ENCODE measurements at regions not wholly inside any gene's neighbourhood (a gene's known extent, or its start where the extent isn't known, plus 50 kb on each side); places are given as distances from the start of the nearest gene placed in this dataset.

GRCh38 chr6:167662075-167662880, 164.4 kb upstream of the AFDN start:
- Histone ChIP-seq H3K9ac (ENCODE audit: low read depth, low read length) (no peak overlapping the region), H3K27ac (ENCODE audit: low read depth, low read length) (no peak overlapping the region), H3K27me3 (ENCODE audit: control insufficient read depth, insufficient read depth, low read length) (no peaks in the 10 kb centered on the region), H3K4me1 (ENCODE audit: control insufficient read depth, insufficient read depth, low read length) (no peaks in the 10 kb centered on the region; the same call in 1 of the 2 replicates), H3K4me3 (ENCODE audit: low read depth, low read length) (no peak overlapping the region), H3K9me3 (ENCODE audit: control insufficient read depth, insufficient read depth, low read length) (no peaks in the 10 kb centered on the region), H3K36me3 (ENCODE audit: control insufficient read depth, insufficient read depth, low read length) (no peaks in the 10 kb centered on the region)

DNA sequence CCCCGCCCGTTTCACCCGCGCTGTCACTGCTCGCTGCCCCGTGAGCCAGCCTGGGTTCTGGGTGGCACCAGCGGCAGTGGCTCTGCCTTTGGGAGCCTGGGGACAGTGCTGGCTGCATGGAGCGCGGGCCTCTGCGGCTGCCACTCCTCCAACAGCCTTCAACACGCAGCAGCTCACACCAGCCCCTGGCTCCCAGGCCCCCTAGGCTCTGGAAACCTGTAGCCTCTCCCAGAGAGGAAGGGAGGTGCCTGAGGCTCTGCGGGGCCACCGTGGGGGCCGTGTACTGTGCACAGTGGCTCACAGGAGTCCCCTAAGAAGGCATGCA, 163.9 kb upstream of the AFDN start:
- Histone ChIP-seq H3K27ac (ENCODE audit: low read depth, low read length) (no peak overlapping the region), H3K27me3 (ENCODE audit: control insufficient read depth, insufficient read depth, low read length) (no peaks in the 10 kb centered on the region), H3K4me1 (ENCODE audit: control insufficient read depth, insufficient read depth, low read length) (no peaks in the 10 kb centered on the region; the same call in 1 of the 2 replicates), H3K4me3 (ENCODE audit: low read depth, low read length) (no peak overlapping the region), H3K9ac (ENCODE audit: low read depth, low read length) (no peak overlapping the region), H3K9me3 (ENCODE audit: control insufficient read depth, insufficient read depth, low read length) (no peaks in the 10 kb centered on the region), H3K36me3 (ENCODE audit: control insufficient read depth, insufficient read depth, low read length) (no peaks in the 10 kb centered on the region)

DNA sequence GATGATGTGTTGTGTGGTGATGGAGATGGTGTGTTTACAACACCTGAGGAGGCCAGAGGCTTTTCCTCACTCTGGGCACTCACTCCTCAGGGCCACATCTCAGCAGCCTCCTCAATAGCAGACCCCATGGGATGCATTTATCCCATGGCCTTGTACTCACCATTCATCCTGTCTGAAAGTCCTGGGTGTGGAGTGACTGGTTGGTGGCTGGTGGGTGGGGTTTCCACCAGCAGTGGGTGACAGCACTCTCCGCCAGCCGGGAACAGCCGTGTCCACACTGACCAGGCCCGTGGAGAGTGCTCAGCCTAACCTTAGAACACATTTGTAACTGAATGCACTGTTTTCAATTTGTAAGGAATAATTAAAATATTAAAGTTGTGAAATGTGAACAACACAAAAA, 163.4 kb upstream of the AFDN start:
- H3K4me3 ChIP-seq (ENCODE audit: low read depth, low read length): no peak overlapping the region
- H3K4me1 ChIP-seq (ENCODE audit: control insufficient read depth, insufficient read depth, low read length): no peaks in the 10 kb centered on the region; the same call in 1 of the 2 replicates
- no peaks in the 10 kb centered on the region for H3K9me3 ChIP-seq (ENCODE audit: control insufficient read depth, insufficient read depth, low read length)
- H3K36me3 ChIP-seq (ENCODE audit: control insufficient read depth, insufficient read depth, low read length): no peaks in the 10 kb centered on the region
- no peak overlapping the region for H3K27ac ChIP-seq (ENCODE audit: low read depth, low read length)
- H3K27me3 ChIP-seq (ENCODE audit: control insufficient read depth, insufficient read depth, low read length): no peaks in the 10 kb centered on the region
- H3K9ac ChIP-seq (ENCODE audit: low read depth, low read length): no peak overlapping the region

GRCh38 chr6:167663784-167664443, 162.8 kb upstream of the AFDN start:
- Histone ChIP-seq H3K9me3 (ENCODE audit: control insufficient read depth, insufficient read depth, low read length) (no peaks in the 10 kb centered on the region), H3K4me1 (ENCODE audit: control insufficient read depth, insufficient read depth, low read length) (no peaks in the 10 kb centered on the region; the same call in 1 of the 2 replicates), H3K4me3 (ENCODE audit: low read depth, low read length) (no peak overlapping the region), H3K36me3 (ENCODE audit: control insufficient read depth, insufficient read depth, low read length) (no peaks in the 10 kb centered on the region), H3K27me3 (ENCODE audit: control insufficient read depth, insufficient read depth, low read length) (no peaks in the 10 kb centered on the region), H3K9ac (ENCODE audit: low read depth, low read length) (no peak overlapping the region), H3K27ac (ENCODE audit: low read depth, low read length) (no peak overlapping the region)

GRCh38 chr6:167664678-167665660, 161.7 kb upstream of the AFDN start:
- H3K4me3 ChIP-seq (ENCODE audit: low read depth, low read length): no peak overlapping the region
- no peaks in the 10 kb centered on the region for H3K36me3 ChIP-seq (ENCODE audit: control insufficient read depth, insufficient read depth, low read length)
- H3K9ac ChIP-seq (ENCODE audit: low read depth, low read length): no peak overlapping the region
- no peaks in the 10 kb centered on the region for H3K27me3 ChIP-seq (ENCODE audit: control insufficient read depth, insufficient read depth, low read length)
- H3K4me1 ChIP-seq (ENCODE audit: control insufficient read depth, insufficient read depth, low read length): no peaks in the 10 kb centered on the region; the same call in 1 of the 2 replicates
- no peaks in the 10 kb centered on the region for H3K9me3 ChIP-seq (ENCODE audit: control insufficient read depth, insufficient read depth, low read length)
- H3K27ac ChIP-seq (ENCODE audit: low read depth, low read length): no peak overlapping the region

DNA sequence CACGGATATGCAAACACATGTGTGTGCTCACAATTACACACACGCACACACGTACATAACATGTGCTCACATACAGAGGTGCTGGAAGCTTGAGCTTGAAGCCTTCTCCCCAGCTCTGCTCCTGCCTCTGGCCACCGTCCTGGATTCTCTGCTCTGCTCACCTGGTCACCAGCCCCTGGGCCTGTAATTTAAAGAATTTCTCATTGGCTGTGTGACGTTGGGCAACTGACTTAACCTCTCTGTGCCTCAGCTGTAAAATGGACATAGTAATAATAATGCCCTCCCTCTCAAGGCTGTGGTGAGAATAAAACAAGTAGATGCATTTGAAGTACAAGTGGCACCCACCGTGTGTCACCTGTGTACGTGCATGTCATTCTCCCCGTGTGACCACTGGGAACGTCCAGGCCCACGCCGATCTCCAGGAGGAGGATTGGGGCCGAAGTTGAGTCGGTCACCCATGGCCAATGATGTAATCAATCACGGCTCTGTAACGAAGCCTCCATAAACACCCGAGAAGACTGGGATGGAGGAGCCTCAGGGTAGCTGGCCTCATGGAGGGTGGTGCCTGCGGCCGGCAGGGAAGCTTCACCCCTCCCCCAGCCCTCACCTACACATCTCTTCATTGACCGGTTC, 160.9 kb upstream of the AFDN start:
- H3K9me3 ChIP-seq (ENCODE audit: control insufficient read depth, insufficient read depth, low read length): no peaks in the 10 kb centered on the region

GRCh38 chr6:167666571-167667203, 160.0 kb upstream of the AFDN start:
- Histone ChIP-seq H3K27me3 (ENCODE audit: control insufficient read depth, insufficient read depth, low read length) (no peaks in the 10 kb centered on the region), H3K9ac (ENCODE audit: low read depth, low read length) (no peak overlapping the region), H3K27ac (ENCODE audit: low read depth, low read length) (no peak overlapping the region), H3K4me3 (ENCODE audit: low read depth, low read length) (no peak overlapping the region), H3K36me3 (ENCODE audit: control insufficient read depth, insufficient read depth, low read length) (no peaks in the 10 kb centered on the region), H3K4me1 (ENCODE audit: control insufficient read depth, insufficient read depth, low read length) (no peaks in the 10 kb centered on the region; the same call in 1 of the 2 replicates), H3K9me3 (ENCODE audit: control insufficient read depth, insufficient read depth, low read length) (no peaks in the 10 kb centered on the region)

More for the DNA sequence above, 160.9 kb upstream of the AFDN start:
- Histone ChIP-seq H3K27me3 (ENCODE audit: control insufficient read depth, insufficient read depth, low read length) (no peaks in the 10 kb centered on the region), H3K4me1 (ENCODE audit: control insufficient read depth, insufficient read depth, low read length) (no peaks in the 10 kb centered on the region; the same call in 1 of the 2 replicates), H3K27ac (ENCODE audit: low read depth, low read length) (no peak overlapping the region), H3K4me3 (ENCODE audit: low read depth, low read length) (no peak overlapping the region), H3K36me3 (ENCODE audit: control insufficient read depth, insufficient read depth, low read length) (no peaks in the 10 kb centered on the region), H3K9ac (ENCODE audit: low read depth, low read length) (no peak overlapping the region)

DNA sequence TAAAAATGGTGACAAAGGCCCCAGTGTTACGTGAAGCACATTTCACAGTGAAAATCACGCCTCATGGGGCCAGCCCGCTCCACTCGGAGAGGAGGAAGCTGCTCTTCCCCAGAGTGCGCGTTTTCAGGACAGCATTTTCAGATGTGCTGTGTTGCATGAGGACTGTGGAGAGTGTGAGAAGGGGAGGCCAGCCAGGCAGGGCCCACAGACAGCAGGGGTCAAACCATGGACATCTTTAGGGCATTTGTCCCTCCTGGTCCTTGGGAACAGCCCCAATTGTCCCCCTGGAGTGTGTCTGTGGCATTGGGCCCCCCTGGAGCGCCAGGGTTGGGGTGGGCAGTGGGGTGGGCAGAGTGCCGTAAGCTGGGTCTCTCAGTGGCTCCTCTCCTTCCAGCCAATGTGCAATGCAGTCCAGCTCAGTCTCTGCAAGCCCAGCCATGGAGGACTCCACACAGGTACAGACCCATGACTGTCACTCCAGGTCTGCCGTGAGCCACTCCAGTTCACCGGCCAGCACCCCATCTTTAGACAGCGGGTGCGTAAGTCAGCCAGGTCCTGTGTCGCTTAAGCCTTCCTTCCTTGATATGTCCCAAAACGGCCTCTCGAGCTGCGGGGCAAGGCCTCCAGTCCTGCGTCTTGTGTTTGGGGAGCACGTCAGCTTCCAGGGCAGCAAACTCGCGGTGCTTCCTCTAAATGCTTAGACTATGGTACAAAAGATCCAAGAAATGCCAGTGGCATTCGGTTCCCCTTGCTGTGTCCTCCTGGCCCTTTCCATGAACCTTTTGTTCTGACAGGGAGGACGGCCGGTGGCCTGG, 159.3 kb upstream of the AFDN start:
- Histone ChIP-seq H3K4me1 (ENCODE audit: control insufficient read depth, insufficient read depth, low read length) (no peaks in the 10 kb centered on the region; the same call in 1 of the 2 replicates), H3K9me3 (ENCODE audit: control insufficient read depth, insufficient read depth, low read length) (peaks cover 2% of the 10 kb centered on the region; the same call in 1 of the 2 replicates), H3K36me3 (ENCODE audit: control insufficient read depth, insufficient read depth, low read length) (no peaks in the 10 kb centered on the region), H3K4me3 (ENCODE audit: low read depth, low read length) (no peak overlapping the region), H3K27ac (ENCODE audit: low read depth, low read length) (no peak overlapping the region), H3K9ac (ENCODE audit: low read depth, low read length) (no peak overlapping the region), H3K27me3 (ENCODE audit: control insufficient read depth, insufficient read depth, low read length) (no peaks in the 10 kb centered on the region)

- no peaks in the 10 kb centered on the region for H3K36me3 ChIP-seq (ENCODE audit: control insufficient read depth, insufficient read depth, low read length)
- no peaks in the 10 kb centered on the region for H3K27me3 ChIP-seq (ENCODE audit: control insufficient read depth, insufficient read depth, low read length)
- H3K9me3 ChIP-seq (ENCODE audit: control insufficient read depth, insufficient read depth, low read length): peaks cover 2% of the 10 kb centered on the region; the same call in 1 of the 2 replicates
- H3K9ac ChIP-seq (ENCODE audit: low read depth, low read length): no peak overlapping the region
- no peak overlapping the region for H3K4me3 ChIP-seq (ENCODE audit: low read depth, low read length)
- no peak overlapping the region for H3K27ac ChIP-seq (ENCODE audit: low read depth, low read length)
- no peaks in the 10 kb centered on the region; the same call in 1 of the 2 replicates for H3K4me1 ChIP-seq (ENCODE audit: control insufficient read depth, insufficient read depth, low read length)
These were observed 158.5 kb upstream of the AFDN start for GRCh38 chr6:167668019-167668753.

Data from HUES48 (cell line).